HEK293 (cell line): ENCODE measurements at regions not wholly inside any gene's neighbourhood (a gene's known extent, or its start where the extent isn't known, plus 50 kb on each side); places are given as distances from the start of the nearest gene placed in this dataset.

Source experiments
- ZBTB10 ChIP-seq: fragments of 450-650 bp; formaldehyde crosslinking; IDR thresholded peaks from 2 replicates; pipeline ENCODE4 v1.5.1; 2016; ENCODE audit warnings: missing biosample characterization, missing genetic modification characterization
- ZNF366 ChIP-seq: fragments of 450-650 bp; formaldehyde crosslinking; conservative IDR thresholded peaks from 2 replicates; pipeline ENCODE4 v1.5.1; 2016; ENCODE audit warnings: missing biosample characterization, missing genetic modification characterization

GRCh38 chr17:65277576-65277975, 140.4 kb downstream of the RGS9 start (continued):
- no peak for TF ChIP-seq ZBTB10 (tag by site-specific recombination)
- TF ChIP-seq ZNF366 = no peak
